Loucy (cell line): ENCODE measurements at regions not wholly inside any gene's neighbourhood (a gene's known extent, or its start where the extent isn't known, plus 50 kb on each side); places are given as distances from the start of the nearest gene placed in this dataset.
"Not testable (repeated sequence)": the region's sequence is repeated elsewhere in the genome, so short reads cannot be mapped to it uniquely, and the experiment has no call there.

Experiments used
- CTCF ChIP-seq: fragments of 200-600 bp; sonication (generic); conservative IDR thresholded peaks from 2 replicates; pipeline ENCODE4 v1.5.1; 2014; ENCODE audit warnings: mild to moderate bottlenecking, antibody characterized with exemption, low read length
- EZH2phosphoT487 ChIP-seq: fragments of 200-600 bp; IDR thresholded peaks from 2 replicates; pipeline ENCODE4 v1.6.1; 2018; ENCODE audit warnings: antibody characterized with exemption, mild to moderate bottlenecking, moderate library complexity, borderline replicate concordance

- TF ChIP-seq CTCF, EZH2phosphoT487: not testable (repeated sequence)
These were observed 112.9 kb downstream of the PCSK1 start for GRCh38 chr5:96319981-96320739.
